ENCODE measurements at regions not wholly inside any gene's neighbourhood (a gene's known extent, or its start where the extent isn't known, plus 50 kb on each side); places are given as distances from the start of the nearest gene placed in this dataset.

DNA sequence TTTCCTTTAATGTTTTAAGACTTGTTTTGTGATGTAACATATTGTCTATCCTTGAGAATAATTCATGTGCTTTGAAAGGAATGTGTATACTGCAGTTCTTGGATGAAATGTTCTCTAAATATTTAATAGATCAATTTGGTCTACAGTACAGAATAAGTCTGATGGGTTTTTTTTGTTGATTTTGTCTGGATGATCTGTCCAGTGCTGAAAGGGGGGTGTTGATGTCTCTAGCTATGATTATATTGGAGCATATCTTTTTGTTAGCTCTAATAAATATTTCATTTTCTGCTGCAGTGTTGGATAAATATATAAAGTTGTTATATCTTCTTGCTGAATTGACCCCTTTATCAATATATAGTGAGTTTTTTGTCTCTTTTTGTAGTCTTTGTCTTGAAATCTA, 269.9 kb upstream of the TUSC1 start:
- intact Hi-C loops (cut with DNase I; ENCODE audit: low total_unique reads), result no loop called here
- Histone ChIP-seq H3K4me1 (no peaks in the 10 kb centered on the region), H3K27ac (no peak overlapping the region), H3K36me3 (no peaks in the 10 kb centered on the region), H3K27me3 (no peaks in the 10 kb centered on the region), H3K4me3 (no peak overlapping the region), H3K9me3 (no peaks in the 10 kb centered on the region)
- no peak for DNase-seq
- TF ChIP-seq, protein P1, sequence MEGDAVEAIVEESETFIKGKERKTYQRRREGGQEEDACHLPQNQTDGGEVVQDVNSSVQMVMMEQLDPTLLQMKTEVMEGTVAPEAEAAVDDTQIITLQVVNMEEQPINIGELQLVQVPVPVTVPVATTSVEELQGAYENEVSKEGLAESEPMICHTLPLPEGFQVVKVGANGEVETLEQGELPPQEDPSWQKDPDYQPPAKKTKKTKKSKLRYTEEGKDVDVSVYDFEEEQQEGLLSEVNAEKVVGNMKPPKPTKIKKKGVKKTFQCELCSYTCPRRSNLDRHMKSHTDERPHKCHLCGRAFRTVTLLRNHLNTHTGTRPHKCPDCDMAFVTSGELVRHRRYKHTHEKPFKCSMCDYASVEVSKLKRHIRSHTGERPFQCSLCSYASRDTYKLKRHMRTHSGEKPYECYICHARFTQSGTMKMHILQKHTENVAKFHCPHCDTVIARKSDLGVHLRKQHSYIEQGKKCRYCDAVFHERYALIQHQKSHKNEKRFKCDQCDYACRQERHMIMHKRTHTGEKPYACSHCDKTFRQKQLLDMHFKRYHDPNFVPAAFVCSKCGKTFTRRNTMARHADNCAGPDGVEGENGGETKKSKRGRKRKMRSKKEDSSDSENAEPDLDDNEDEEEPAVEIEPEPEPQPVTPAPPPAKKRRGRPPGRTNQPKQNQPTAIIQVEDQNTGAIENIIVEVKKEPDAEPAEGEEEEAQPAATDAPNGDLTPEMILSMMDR (IDR thresholded peaks at IDR 0.05), result no peak
- TF ChIP-seq POLR2A (IDR thresholded peaks at IDR 0.05), result no peak

DNA sequence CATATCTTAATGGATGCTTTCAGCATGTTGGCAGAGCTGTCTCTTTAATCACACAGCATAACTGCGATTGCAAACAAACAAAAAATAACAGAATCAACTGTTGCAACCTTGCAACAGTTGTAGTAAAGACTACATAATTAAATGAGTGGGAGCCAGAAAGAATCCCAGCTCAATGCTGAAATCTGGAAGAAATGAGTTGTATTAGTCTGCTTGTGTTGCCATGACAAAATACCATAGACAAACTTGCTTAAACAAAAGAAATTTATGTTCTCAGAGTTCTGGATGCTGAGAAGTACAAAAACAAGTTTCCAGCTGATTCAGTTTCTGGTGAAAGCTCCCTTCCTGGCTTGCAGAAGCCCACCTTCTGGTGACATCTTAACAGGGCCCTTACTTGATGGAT, 260.9 kb upstream of the TUSC1 start:
- H3K4me3 ChIP-seq, result no peak overlapping the region
- no peaks in the 10 kb centered on the region for H3K9me3 ChIP-seq
- H3K27ac ChIP-seq, result no peak overlapping the region
- intact Hi-C loops (cut with DNase I; ENCODE audit: low total_unique reads), result no loop called here
- TF ChIP-seq POLR2A (IDR thresholded peaks at IDR 0.05), result no peak
- TF ChIP-seq, protein P1 (IDR thresholded peaks at IDR 0.05), result no peak
- no peak for DNase-seq
- H3K4me1 ChIP-seq, result no peaks in the 10 kb centered on the region
- no peaks in the 10 kb centered on the region for H3K27me3 ChIP-seq
- H3K36me3 ChIP-seq, result no peaks in the 10 kb centered on the region

- H3K27ac ChIP-seq, result no peak overlapping the region
Measured at GRCh38 chr9:25936031-25936430, 257.8 kb upstream of the TUSC1 start.

GRCh38 chr9:25935188-25935587, 256.9 kb upstream of the TUSC1 start:
- H3K27me3 ChIP-seq, result no peaks in the 10 kb centered on the region

More at GRCh38 chr9:25936031-25936430, 257.8 kb upstream of the TUSC1 start:
- H3K9me3 ChIP-seq, result no peaks in the 10 kb centered on the region
- H3K36me3 ChIP-seq, result no peaks in the 10 kb centered on the region
- DNase-seq, result no peak
- TF ChIP-seq, protein P1 (IDR thresholded peaks at IDR 0.05), result no peak
- no peak for TF ChIP-seq POLR2A (IDR thresholded peaks at IDR 0.05)
- H3K4me1 ChIP-seq, result no peaks in the 10 kb centered on the region
- no peaks in the 10 kb centered on the region for H3K27me3 ChIP-seq
- intact Hi-C loops (cut with DNase I; ENCODE audit: low total_unique reads), result no loop called here
- H3K4me3 ChIP-seq, result no peak overlapping the region

GRCh38 chr9:25918761-25919160, 240.5 kb upstream of the TUSC1 start:
- intact Hi-C loops (cut with DNase I; ENCODE audit: low total_unique reads), result no loop called here
- no peak overlapping the region for H3K4me3 ChIP-seq
- no peak overlapping the region for H3K27ac ChIP-seq
- no peaks in the 10 kb centered on the region for H3K9me3 ChIP-seq
- TF ChIP-seq, protein P1 (IDR thresholded peaks at IDR 0.05), result no peak
- no peak for TF ChIP-seq POLR2A (IDR thresholded peaks at IDR 0.05)
- H3K4me1 ChIP-seq, result no peaks in the 10 kb centered on the region
- H3K36me3 ChIP-seq, result no peaks in the 10 kb centered on the region
- no peaks in the 10 kb centered on the region for H3K27me3 ChIP-seq
- no peak for DNase-seq

More at GRCh38 chr9:25935188-25935587, 256.9 kb upstream of the TUSC1 start:
- intact Hi-C loops (cut with DNase I; ENCODE audit: low total_unique reads), result no loop called here
- no peak for DNase-seq
- no peaks in the 10 kb centered on the region for H3K4me1 ChIP-seq
- no peaks in the 10 kb centered on the region for H3K36me3 ChIP-seq
- no peak overlapping the region for H3K27ac ChIP-seq
- no peak for TF ChIP-seq POLR2A (IDR thresholded peaks at IDR 0.05)
- TF ChIP-seq, protein P1 (IDR thresholded peaks at IDR 0.05), result no peak
- no peak overlapping the region for H3K4me3 ChIP-seq
- H3K9me3 ChIP-seq, result no peaks in the 10 kb centered on the region
